ENCODE measurements at regions not wholly inside any gene's neighbourhood (a gene's known extent, or its start where the extent isn't known, plus 50 kb on each side); places are given as distances from the start of the nearest gene placed in this dataset.

DNA sequence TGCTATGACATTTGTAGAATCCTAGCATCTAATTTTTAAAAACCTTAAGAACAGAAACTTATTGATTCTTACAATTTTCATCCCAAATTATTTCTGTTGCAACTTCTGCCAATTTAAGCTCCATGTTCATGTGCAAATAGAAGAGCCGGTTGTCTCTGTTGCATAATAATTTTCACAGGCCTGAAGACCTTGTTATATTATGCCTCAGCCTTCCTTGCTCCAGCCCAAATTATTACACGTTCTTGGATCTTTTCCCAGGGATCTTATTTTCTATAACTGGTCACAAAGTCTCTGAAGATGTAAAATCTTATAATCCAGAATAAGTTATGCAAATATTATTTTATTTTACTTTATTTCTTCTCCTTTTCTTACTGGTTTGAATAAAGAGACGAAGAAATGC lies 210.7 kb upstream of the DPH6 start:
- no peak for ATAC-seq
- Histone ChIP-seq H3K4me1 (ENCODE audit: control insufficient read depth, insufficient read depth, low read length) (no peaks in the 10 kb centered on the region), H3K27ac (ENCODE audit: low read length) (no peak overlapping the region), H3K36me3 (ENCODE audit: control insufficient read depth, insufficient read depth, low read length) (no peaks in the 10 kb centered on the region), H3K9me3 (ENCODE audit: control insufficient read depth, insufficient read depth, low read length) (no peaks in the 10 kb centered on the region), H3K4me3 (ENCODE audit: low read length) (no peak overlapping the region), H3K27me3 (ENCODE audit: control insufficient read depth, insufficient read depth, low read length) (no peaks in the 10 kb centered on the region)
- Mint-ChIP-seq H3K27ac (no peak overlapping the region), H3K4me1 (no peaks in the 10 kb centered on the region), H3K4me3 (no peak overlapping the region), H3K27me3 (ENCODE audit: low read depth in 2 of 2) (peaks cover 0 to 11% of the 10 kb centered on the region in 2 donors), H3K36me3 (no peaks in the 10 kb centered on the region), H3K9me3 (peaks cover 0 to 2% of the 10 kb centered on the region in 2 donors)
- DNase-seq, result no peak
- intact Hi-C loops (cut with micrococcal nuclease), result no loop called here
- TF ChIP-seq, protein P1, sequence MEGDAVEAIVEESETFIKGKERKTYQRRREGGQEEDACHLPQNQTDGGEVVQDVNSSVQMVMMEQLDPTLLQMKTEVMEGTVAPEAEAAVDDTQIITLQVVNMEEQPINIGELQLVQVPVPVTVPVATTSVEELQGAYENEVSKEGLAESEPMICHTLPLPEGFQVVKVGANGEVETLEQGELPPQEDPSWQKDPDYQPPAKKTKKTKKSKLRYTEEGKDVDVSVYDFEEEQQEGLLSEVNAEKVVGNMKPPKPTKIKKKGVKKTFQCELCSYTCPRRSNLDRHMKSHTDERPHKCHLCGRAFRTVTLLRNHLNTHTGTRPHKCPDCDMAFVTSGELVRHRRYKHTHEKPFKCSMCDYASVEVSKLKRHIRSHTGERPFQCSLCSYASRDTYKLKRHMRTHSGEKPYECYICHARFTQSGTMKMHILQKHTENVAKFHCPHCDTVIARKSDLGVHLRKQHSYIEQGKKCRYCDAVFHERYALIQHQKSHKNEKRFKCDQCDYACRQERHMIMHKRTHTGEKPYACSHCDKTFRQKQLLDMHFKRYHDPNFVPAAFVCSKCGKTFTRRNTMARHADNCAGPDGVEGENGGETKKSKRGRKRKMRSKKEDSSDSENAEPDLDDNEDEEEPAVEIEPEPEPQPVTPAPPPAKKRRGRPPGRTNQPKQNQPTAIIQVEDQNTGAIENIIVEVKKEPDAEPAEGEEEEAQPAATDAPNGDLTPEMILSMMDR (IDR thresholded peaks at IDR 0.05), result no peak
- WGBS (ENCODE audit: insufficient coverage), result 96% methylated on average over 1 of the region's 3 CpGs

DNA sequence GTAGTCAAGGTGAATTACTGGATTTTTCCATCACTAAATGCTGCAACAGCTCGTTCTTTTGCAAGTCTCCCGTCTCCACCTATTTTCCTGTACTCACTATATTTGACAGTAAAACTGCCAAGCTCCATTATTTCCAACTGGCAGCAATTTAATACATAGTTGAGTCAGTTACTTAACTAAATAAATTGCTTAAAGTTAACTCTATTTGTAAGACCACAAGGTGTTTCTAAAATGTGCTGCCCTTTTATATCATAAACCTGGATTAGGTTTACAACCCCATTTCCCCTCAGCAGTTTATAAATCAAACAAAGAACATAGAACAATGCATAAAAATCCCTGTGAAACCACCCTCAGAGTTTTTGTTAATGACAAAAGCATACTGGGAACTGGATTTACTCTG lies 211.4 kb upstream of the DPH6 start:
- Mint-ChIP-seq H3K27me3 (ENCODE audit: low read depth in 2 of 2) (peaks cover 0 to 11% of the 10 kb centered on the region in 2 donors), H3K9me3 (peaks cover 0 to 2% of the 10 kb centered on the region in 2 donors), H3K4me3 (no peak overlapping the region), H3K4me1 (no peaks in the 10 kb centered on the region), H3K27ac (no peak overlapping the region), H3K36me3 (no peaks in the 10 kb centered on the region)
- H3K9me3 ChIP-seq (ENCODE audit: control insufficient read depth, insufficient read depth, low read length), result no peaks in the 10 kb centered on the region
- no peak overlapping the region for H3K27ac ChIP-seq (ENCODE audit: low read length)
- intact Hi-C loops (cut with micrococcal nuclease), result no loop called here
- H3K4me1 ChIP-seq (ENCODE audit: control insufficient read depth, insufficient read depth, low read length), result no peaks in the 10 kb centered on the region
- H3K36me3 ChIP-seq (ENCODE audit: control insufficient read depth, insufficient read depth, low read length), result no peaks in the 10 kb centered on the region
- H3K4me3 ChIP-seq (ENCODE audit: low read length), result no peak overlapping the region
- H3K27me3 ChIP-seq (ENCODE audit: control insufficient read depth, insufficient read depth, low read length), result no peaks in the 10 kb centered on the region
- no peak for DNase-seq
- 77% methylated on average over 2 of the region's 2 CpGs for WGBS (ENCODE audit: insufficient coverage)
- no peak for ATAC-seq
- TF ChIP-seq, protein P1 (IDR thresholded peaks at IDR 0.05), result no peak

DNA sequence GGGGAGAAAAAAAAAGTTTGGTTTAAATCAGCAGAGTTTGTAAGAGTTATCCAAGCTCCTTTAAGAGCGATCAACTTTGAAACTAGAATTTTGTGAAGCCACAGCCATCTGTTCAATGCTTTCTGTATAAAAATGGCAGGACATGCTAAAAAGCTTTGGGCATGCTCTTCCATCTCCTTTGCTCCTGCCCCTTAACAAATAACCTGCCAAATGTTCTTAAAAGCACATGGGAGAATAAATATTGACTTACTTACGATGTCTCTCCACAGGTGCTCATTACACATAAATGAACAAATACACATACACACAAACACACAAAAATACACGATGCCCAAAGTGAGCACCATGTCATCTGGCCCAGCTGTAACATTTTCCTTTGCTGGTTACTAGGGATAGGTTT lies 211.8 kb upstream of the DPH6 start:
- H3K4me1 ChIP-seq (ENCODE audit: control insufficient read depth, insufficient read depth, low read length), result no peaks in the 10 kb centered on the region
- H3K27me3 ChIP-seq (ENCODE audit: control insufficient read depth, insufficient read depth, low read length), result no peaks in the 10 kb centered on the region
- no peak for DNase-seq
- H3K4me1 Mint-ChIP-seq, result no peaks in the 10 kb centered on the region
- peaks cover 0 to 2% of the 10 kb centered on the region in 2 donors for H3K9me3 Mint-ChIP-seq
- 83% methylated on average over 2 of the region's 3 CpGs for WGBS (ENCODE audit: insufficient coverage)
- no peak overlapping the region for H3K4me3 Mint-ChIP-seq
- intact Hi-C loops (cut with micrococcal nuclease), result no loop called here
- no peaks in the 10 kb centered on the region for H3K36me3 Mint-ChIP-seq
- ATAC-seq, result no peak
- no peaks in the 10 kb centered on the region for H3K9me3 ChIP-seq (ENCODE audit: control insufficient read depth, insufficient read depth, low read length)
- no peak overlapping the region for H3K27ac Mint-ChIP-seq
- H3K27me3 Mint-ChIP-seq (ENCODE audit: low read depth in 2 of 2), result peaks cover 0 to 11% of the 10 kb centered on the region in 2 donors
- TF ChIP-seq, protein P1 (IDR thresholded peaks at IDR 0.05), result no peak
- no peak overlapping the region for H3K4me3 ChIP-seq (ENCODE audit: low read length)
- no peaks in the 10 kb centered on the region for H3K36me3 ChIP-seq (ENCODE audit: control insufficient read depth, insufficient read depth, low read length)
- no peak overlapping the region for H3K27ac ChIP-seq (ENCODE audit: low read length)

Data from natural killer cell (primary cell).